HEK293T (cell line): ENCODE measurements at regions not wholly inside any gene's neighbourhood (a gene's known extent, or its start where the extent isn't known, plus 50 kb on each side); places are given as distances from the start of the nearest gene placed in this dataset.

ENCODE experiments used
- ARNT ChIP-seq: fragments of 450-650 bp; IDR thresholded peaks from 2 replicates; pipeline ENCODE4 v1.6.1; 2017; ENCODE audit warnings: mild to moderate bottlenecking
- BHLHE40 ChIP-seq: fragments of 450-650 bp; IDR thresholded peaks from 2 replicates; pipeline ENCODE4 v1.6.1; 2016; ENCODE audit warnings: mild to moderate bottlenecking, moderate library complexity, borderline replicate concordance
- FOXK2 ChIP-seq: fragments of 450-650 bp; IDR thresholded peaks from 2 replicates; pipeline ENCODE4 v1.6.1; 2016; ENCODE audit warnings: mild to moderate bottlenecking
- SUZ12 ChIP-seq: fragments of 450-650 bp; IDR thresholded peaks from 2 replicates; pipeline ENCODE4 v1.6.1; 2016; ENCODE audit warnings: mild to moderate bottlenecking

DNA sequence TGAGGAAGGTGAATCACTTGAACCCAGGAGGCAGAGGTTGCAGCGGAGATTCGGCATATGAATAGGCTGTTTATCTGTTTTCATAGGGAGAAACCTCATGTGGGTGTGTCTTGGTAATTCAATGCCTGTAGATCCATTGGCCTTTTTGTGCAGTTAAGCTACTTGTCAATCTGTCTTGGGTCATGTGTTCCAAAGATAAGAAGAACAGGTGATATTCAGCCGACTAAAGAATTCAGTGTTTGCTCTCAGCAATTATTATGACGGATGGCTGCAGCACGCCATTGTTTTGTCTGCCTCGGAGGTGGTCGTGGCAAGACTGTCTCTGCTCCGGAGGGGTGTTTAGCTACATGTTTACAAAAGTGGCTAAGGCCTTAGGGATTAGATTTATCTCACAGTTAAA is 573.0 kb upstream of the PCDH9 start:
- TF ChIP-seq BHLHE40 (no peak), SUZ12 (no peak), FOXK2 (no peak), ARNT (no peak)
